C1 segment of cervical spinal cord (tissue), 14 donors: ENCODE measurements at regions not wholly inside any gene's neighbourhood (a gene's known extent, or its start where the extent isn't known, plus 50 kb on each side); places are given as distances from the start of the nearest gene placed in this dataset.

ENCODE experiments used
- DNase-seq, 14 donors: peaks; one replicate each; lab custom pipeline; 2025; lab: John Stamatoyannopoulos, UW

- DNase-seq, result no peak
Measured at GRCh38 chr9:7242126-7242525, 484.4 kb downstream of the KDM4C start.

- DNase-seq, result no peak
Measured at GRCh38 chr9:7241694-7242093, 483.9 kb downstream of the KDM4C start.

- DNase-seq, result no peak
Measured at GRCh38 chr9:7240569-7241311, 483.0 kb downstream of the KDM4C start.

GRCh38 chr9:7239708-7240107 is 481.9 kb downstream of the KDM4C start:
- DNase-seq, result no peak

GRCh38 chr9:7238247-7238637 is 480.5 kb downstream of the KDM4C start:
- no peak for DNase-seq

GRCh38 chr9:7237473-7238246 is 479.9 kb downstream of the KDM4C start:
- DNase-seq, result no peak

GRCh38 chr9:7236186-7236585 is 478.4 kb downstream of the KDM4C start:
- no peak for DNase-seq

- no peak for DNase-seq
Measured at GRCh38 chr9:7234144-7234543, 476.4 kb downstream of the KDM4C start.

GRCh38 chr9:7229571-7229970 is 471.8 kb downstream of the KDM4C start:
- no peak for DNase-seq

GRCh38 chr9:7228726-7229125 is 471.0 kb downstream of the KDM4C start:
- no peak for DNase-seq

GRCh38 chr9:7227951-7228350 is 470.2 kb downstream of the KDM4C start:
- DNase-seq, result no peak

GRCh38 chr9:7226007-7226640 is 468.4 kb downstream of the KDM4C start:
- no peak for DNase-seq
